H1 (cell line): ENCODE measurements at regions not wholly inside any gene's neighbourhood (a gene's known extent, or its start where the extent isn't known, plus 50 kb on each side); places are given as distances from the start of the nearest gene placed in this dataset.

ENCODE experiments used
- CTCF ChIA-PET: fragments of 300-600 bp; sonication (Branson Sonifier 250); formaldehyde crosslinking; loops from one replicate; lab custom pipeline; 2021; ENCODE audit not compliant: partially characterized antibody; lab: Charles Lee
- POLR2A ChIA-PET: fragments of 300-600 bp; sonication (Branson Sonifier 250); formaldehyde crosslinking; loops from one replicate; lab custom pipeline; 2021; ENCODE audit warnings: inconsistent platforms; ENCODE audit not compliant: partially characterized antibody; lab: Charles Lee
- DNase-seq, 2 experiments: peaks; one replicate each; pipeline versions ENCODE4 v3.0.0 to v3.0.0-alpha.2; 2010 to 2022; ENCODE audit warnings: low spot score in 2 of 2, low read depth in 1 of 2, mixed read lengths in 1 of 2
- FAIRE-seq: peaks from 2 replicates; lab custom pipeline; 2011; peaks lifted over from hg19 to GRCh38; lab: Jason Lieb, UNC
- H2AFZ ChIP-seq: 2 replicates; pipeline ENCODE4 v1.8.1; 2012; ENCODE audit warnings: low read length, inconsistent platforms
- H2AK5ac ChIP-seq: 2 replicates; pipeline ENCODE4 v1.6.1; 2013; ENCODE audit warnings: low read depth, low read length
- H2BK120ac ChIP-seq: replicated peaks from 2 replicates; pipeline ENCODE3; 2013; ENCODE audit warnings: low read depth, low read length, inconsistent platforms
- H2BK12ac ChIP-seq: 2 replicates; pipeline ENCODE4 v1.6.1; 2013; ENCODE audit warnings: low read depth, low read length
- H2BK15ac ChIP-seq: 2 replicates; pipeline ENCODE4 v1.6.1; 2013; ENCODE audit warnings: low read length
- H2BK20ac ChIP-seq: 2 replicates; pipeline ENCODE4 v1.6.1; 2013; ENCODE audit warnings: low read length
- H2BK5ac ChIP-seq: 2 replicates; pipeline ENCODE4 v1.6.1; 2013; ENCODE audit warnings: low read depth, low read length
- H3K14ac ChIP-seq: 2 replicates; pipeline ENCODE4 v1.6.1; 2013; ENCODE audit warnings: inconsistent platforms; ENCODE audit not compliant: insufficient read length
- H3K18ac ChIP-seq: 2 replicates; pipeline ENCODE4 v1.6.1; 2013; ENCODE audit warnings: low read length; ENCODE audit errors: extremely low read depth
- H3K23ac ChIP-seq: 2 replicates; pipeline ENCODE4 v1.6.1; 2013; ENCODE audit warnings: inconsistent platforms; ENCODE audit not compliant: insufficient read length
- H3K23me2 ChIP-seq: 2 replicates; pipeline ENCODE4 v1.6.1; 2013; ENCODE audit warnings: low read depth, low read length
- H3K27ac ChIP-seq: 2 replicates; pipeline ENCODE4 v1.6.1; 2011; ENCODE audit warnings: low read depth, low read length, inconsistent platforms
- H3K27me3 ChIP-seq, 4 experiments: replicated peaks in 1 of 4; 1 replicate in 1 of 4; 2 replicates in 3 of 4; pipeline versions ENCODE4 v1.6.1 to v1.8.1; 2011 to 2013; ENCODE audit warnings: low read length in 3 of 4, mild to moderate bottlenecking in 3 of 4, inconsistent platforms in 2 of 4, mixed read lengths in 2 of 4, moderate library complexity in 1 of 4; ENCODE audit not compliant: control insufficient read depth in 3 of 4, insufficient read depth in 3 of 4; ENCODE audit errors: extremely low read depth in 1 of 4
- H3K36me3 ChIP-seq, 4 experiments: 2 replicates each; pipeline versions ENCODE4 v1.6.1 to v1.8.1; 2011 to 2013; ENCODE audit warnings: mild to moderate bottlenecking in 4 of 4, low read length in 3 of 4, moderate library complexity in 2 of 4, control low read depth in 1 of 4, inconsistent platforms in 1 of 4; ENCODE audit not compliant: insufficient read depth in 4 of 4, control insufficient read depth in 2 of 4
- H3K4ac ChIP-seq: replicated peaks from 2 replicates; pipeline ENCODE3; 2013; ENCODE audit warnings: low read length, low read depth, mixed read lengths, inconsistent platforms; ENCODE audit not compliant: insufficient read length
- H3K4me1 ChIP-seq, 4 experiments: replicated peaks in 1 of 4; 1 replicate in 1 of 4; 2 replicates in 3 of 4; pipeline versions ENCODE4 v1.6.1 to v1.8.1; 2011 to 2013; ENCODE audit warnings: low read length in 3 of 4, inconsistent platforms in 2 of 4, mixed read lengths in 1 of 4; ENCODE audit not compliant: insufficient read depth in 4 of 4, control insufficient read depth in 3 of 4
- H3K4me2 ChIP-seq, 2 experiments: 2 replicates each; pipeline versions ENCODE4 v1.6.1 to v1.8.1; 2011 to 2013; ENCODE audit warnings: low read depth in 2 of 2, low read length in 2 of 2, control low read depth in 1 of 2, inconsistent platforms in 1 of 2, mild to moderate bottlenecking in 1 of 2; ENCODE audit not compliant: insufficient read depth in 1 of 2
- H3K4me3 ChIP-seq, 4 experiments: fragments of 200-600, 300-600 bp in 1 of 4; sonication (generic), shearing (Covaris generic), sonication (Bioruptor Twin) in 1 of 4; 2 replicates each; pipeline versions ENCODE4 v1.5.1 to v1.8.1; 2011 to 2016; ENCODE audit warnings: low read length in 4 of 4, low read depth in 3 of 4, control low read depth in 2 of 4, inconsistent platforms in 2 of 4, mild to moderate bottlenecking in 2 of 4, mixed read lengths in 1 of 4, moderate library complexity in 1 of 4; ENCODE audit not compliant: insufficient read depth in 2 of 4; ENCODE audit errors: extremely low read depth in 1 of 4
- H3K56ac ChIP-seq: replicated peaks from 2 replicates; pipeline ENCODE3; 2013; ENCODE audit warnings: low read depth, mild to moderate bottlenecking, mixed read lengths, low read length, inconsistent platforms; ENCODE audit not compliant: insufficient read length
- H3K79me1 ChIP-seq: 2 replicates; pipeline ENCODE4 v1.6.1; 2013; ENCODE audit warnings: low read depth, low read length, control low read depth
- H3K79me2 ChIP-seq, 2 experiments: 2 replicates each; pipeline versions ENCODE4 v1.6.1 to v1.8.1; 2012 to 2013; ENCODE audit warnings: low read length in 2 of 2, mild to moderate bottlenecking in 2 of 2, inconsistent platforms in 1 of 2; ENCODE audit not compliant: insufficient read depth in 2 of 2, control insufficient read depth in 1 of 2
- H3K9ac ChIP-seq, 4 experiments: replicated peaks in 1 of 4; 1 replicate in 1 of 4; 2 replicates in 3 of 4; pipeline versions ENCODE4 v1.6.1 to v1.8.1; 2011 to 2013; ENCODE audit warnings: low read depth in 3 of 4, low read length in 3 of 4, control low read depth in 2 of 4, mild to moderate bottlenecking in 2 of 4, moderate library complexity in 2 of 4, inconsistent platforms in 1 of 4; ENCODE audit errors: extremely low read depth in 1 of 4
- H3K9me3 ChIP-seq, 2 experiments: 2 replicates each; pipeline versions ENCODE4 v1.6.1 to v1.8.1; 2012 to 2013; ENCODE audit warnings: mild to moderate bottlenecking in 2 of 2, moderate library complexity in 2 of 2, control low read depth in 1 of 2, inconsistent platforms in 1 of 2, low read depth in 1 of 2, low read length in 1 of 2, mixed read lengths in 1 of 2; ENCODE audit not compliant: insufficient read depth in 2 of 2
- H4K20me1 ChIP-seq, 2 experiments: replicated peaks in 1 of 2; 2 replicates each; pipeline versions ENCODE3 to v1.8.1; 2011 to 2013; ENCODE audit warnings: inconsistent platforms in 2 of 2, low read length in 2 of 2, mild to moderate bottlenecking in 1 of 2; ENCODE audit not compliant: insufficient read depth in 2 of 2, control insufficient read depth in 1 of 2
- H4K5ac ChIP-seq: 2 replicates; pipeline ENCODE4 v1.6.1; 2013; ENCODE audit warnings: low read length, low read depth, mixed read lengths, inconsistent platforms; ENCODE audit not compliant: insufficient read length
- H4K8ac ChIP-seq: 2 replicates; pipeline ENCODE4 v1.8.0; 2013; ENCODE audit warnings: mild to moderate bottlenecking, moderate library complexity, low read length, inconsistent platforms; ENCODE audit not compliant: insufficient read depth; ENCODE audit errors: extremely low read depth
- H4K91ac ChIP-seq: replicated peaks from 2 replicates; pipeline ENCODE3; 2013; ENCODE audit warnings: low read length, mixed read lengths, inconsistent platforms; ENCODE audit not compliant: insufficient read length
- CREB1 ChIP-seq: IDR thresholded peaks from 2 replicates; pipeline ENCODE4 v1.6.1; 2012; ENCODE audit warnings: inconsistent platforms
- CTBP2 ChIP-seq: IDR thresholded peaks from 2 replicates; pipeline ENCODE4 v1.7.0; 2011; ENCODE audit warnings: borderline replicate concordance, mild to moderate bottlenecking, moderate library complexity, mixed read lengths, low read length; ENCODE audit not compliant: insufficient read depth, insufficient read length
- CTCF ChIP-seq, 3 experiments: IDR thresholded peaks; 1 replicate in 2 of 3; 2 replicates in 1 of 3; pipeline versions ENCODE4 v1.5.1 to v1.6.1; 2011; ENCODE audit warnings: low read length in 3 of 3, mild to moderate bottlenecking in 3 of 3, inconsistent platforms in 2 of 3, low read depth in 1 of 3, moderate library complexity in 1 of 3; ENCODE audit not compliant: insufficient read depth in 1 of 3; ENCODE audit errors: control extremely low read depth in 1 of 3
- EGR1 ChIP-seq: IDR thresholded peaks from 2 replicates; pipeline ENCODE4 v1.6.1; 2011; ENCODE audit warnings: low read depth, low read length, borderline replicate concordance
- EP300 ChIP-seq, 2 experiments: IDR thresholded peaks; 1 replicate in 1 of 2; 2 replicates in 1 of 2; pipeline ENCODE4 v1.6.1; 2011 to 2012; ENCODE audit warnings: low read depth in 2 of 2, low read length in 2 of 2, mild to moderate bottlenecking in 2 of 2, borderline replicate concordance in 1 of 2, inconsistent platforms in 1 of 2, moderate library complexity in 1 of 2
- POU5F1 ChIP-seq: IDR thresholded peaks from 2 replicates; pipeline ENCODE4 v1.6.1; 2011; ENCODE audit warnings: low read depth, mild to moderate bottlenecking, low read length, moderate library complexity
- RAD21 ChIP-seq, 2 experiments: IDR thresholded peaks in 1 of 2; conservative IDR thresholded peaks in 1 of 2; 2 replicates each; pipeline ENCODE4 v1.6.1; 2011; ENCODE audit warnings: low read depth in 2 of 2, low read length in 2 of 2, improper control_type of control experiment in 1 of 2, inconsistent platforms in 1 of 2, mild to moderate bottlenecking in 1 of 2, moderate library complexity in 1 of 2
- RBBP5 ChIP-seq: IDR thresholded peaks from 2 replicates; pipeline ENCODE4 v1.7.1; 2012; ENCODE audit warnings: low read depth, mild to moderate bottlenecking, inconsistent platforms, low read length, moderate library complexity, borderline replicate concordance
- SRF ChIP-seq: IDR thresholded peaks from 2 replicates; pipeline ENCODE4 v1.6.1; 2011; ENCODE audit warnings: mild to moderate bottlenecking, low read depth, low read length, moderate library complexity
- SUZ12 ChIP-seq: fragments of 200-600 bp; sonication (generic); IDR thresholded peaks from 2 replicates; pipeline ENCODE4 v1.6.1; 2012; ENCODE audit warnings: mild to moderate bottlenecking, inconsistent platforms, low read length, moderate library complexity, mixed read lengths
- WGBS, 2 experiments: shearing (Covaris generic) in 1 of 2; methylation state at CpG; one replicate each; pipeline versions ENCODE4 v1.1.6 to v1.1.7; 2013 to 2015; ENCODE audit warnings: low lambda C conversion rate in 2 of 2, mixed read lengths in 2 of 2, inconsistent platforms in 1 of 2, low coverage in 1 of 2, missing lambda C conversion rate in 1 of 2; ENCODE audit not compliant: insufficient replicate concordance in 2 of 2, insufficient coverage in 1 of 2, insufficient read length in 1 of 2; ENCODE audit errors: extremely low coverage in 1 of 2, missing lambda C conversion rate in 1 of 2; 5-methylcytosine and 5-hydroxymethylcytosine counted together

- Histone ChIP-seq H3K36me3 (no peaks in the 10 kb centered on the region; a peak in 1 of 8 replicates), H3K14ac (no peak overlapping the region), H3K4me3 (no peak overlapping the region), H3K4me2 (no peak overlapping the region), H3K9me3 (no peaks in the 10 kb centered on the region), H3K18ac (no peak overlapping the region), H3K79me2 (no peaks in the 10 kb centered on the region), H2BK120ac (no peak overlapping the region), H2BK5ac (no peak overlapping the region; the same call in 1 of the 2 replicates), H2BK20ac (no peak overlapping the region), H2AK5ac (no peak overlapping the region), H3K27ac (no peak overlapping the region), H3K4me1 (peaks cover 0 to 4% (median 0%) of the 10 kb centered on the region in 4 experiments; a peak in 2 of 7 replicates), H2BK12ac (no peak overlapping the region), H3K9ac (no peak overlapping the region), H4K8ac (no peak overlapping the region), H4K20me1 (no peaks in the 10 kb centered on the region), H3K27me3 (no peaks in the 10 kb centered on the region), H3K56ac (no peak overlapping the region), H2BK15ac (no peak overlapping the region), H3K23me2 (no peaks in the 10 kb centered on the region), H3K4ac (no peak overlapping the region), H4K5ac (no peak overlapping the region), H3K79me1 (no peaks in the 10 kb centered on the region), H4K91ac (no peak overlapping the region), H2AFZ (peak overlapping the region; percentile 16; the same call in 1 of the 2 replicates), H3K23ac (no peak overlapping the region)
- FAIRE-seq (peak; percentile 99), DNase-seq (peak; percentile 44 to 70)
- TF ChIP-seq CTBP2, result no peak
- TF ChIP-seq EP300 (IDR thresholded peaks at IDR 0.05; ENCODE audit: borderline replicate concordance in 1 of 2, low read depth in 2 of 2, low read length in 2 of 2), result no peak
- TF ChIP-seq SRF, result no peak
- peak; percentile 96 to 97 for TF ChIP-seq RAD21 (IDR thresholded peaks at IDR 0.05 in 1 of 2, conservative IDR thresholded peaks at IDR 0.05 in 1 of 2; ENCODE audit: low read depth in 2 of 2, low read length in 2 of 2)
- TF ChIP-seq POU5F1, result no peak
- TF ChIP-seq SUZ12, result no peak
- TF ChIP-seq RBBP5, result no peak
- peak; percentile 54 to 89 (median 78) for TF ChIP-seq CTCF (IDR thresholded peaks at IDR 0.05; ENCODE audit: control extremely low read depth in 1 of 3, insufficient read depth in 1 of 3, low read depth in 1 of 3, low read length in 3 of 3)
- TF ChIP-seq EGR1, result no peak
- TF ChIP-seq CREB1, result no peak
- POLR2A ChIA-PET, result no interaction called here
- CTCF ChIA-PET, result interaction anchor here (0.6 to 2.1 kb wide), 32 partner anchors 9 to 918 kb away, joined by 3 to 8 read pairs (median 3); no protein-coding TSS in a partner anchor
- 28% methylated on average over 5 of the region's 5 CpGs; no CpG with 5 or more reads in 1 of the 2 experiments for WGBS, 2 experiments
These were observed 168.0 kb downstream of the HDGFL1 start for GRCh38 chr6:22737331-22737730.
